ENCODE measurements at regions not wholly inside any gene's neighbourhood (a gene's known extent, or its start where the extent isn't known, plus 50 kb on each side); places are given as distances from the start of the nearest gene placed in this dataset.

GRCh38 chr7:9302436-9302835 is 869.0 kb downstream of the NXPH1 start:
- no peaks in the 10 kb centered on the region for H3K79me2 ChIP-seq (ENCODE audit: low read length)
- DNase-seq = no peak
- no peaks in the 10 kb centered on the region for H4K20me1 ChIP-seq (ENCODE audit: insufficient read depth, low read length)
- no peaks in the 10 kb centered on the region; the same call in 1 of the 2 replicates for H3K9me3 ChIP-seq (replicated peaks; ENCODE audit: insufficient read depth, low read length)
- H3K9ac ChIP-seq (ENCODE audit: low read length) = no peak overlapping the region
- H3K36me3 ChIP-seq (replicated peaks; ENCODE audit: insufficient read depth, low read length) = no peaks in the 10 kb centered on the region
- no peaks in the 10 kb centered on the region for H3K9me2 ChIP-seq (replicated peaks; ENCODE audit: insufficient read depth, low read length)
- H3K27ac ChIP-seq (ENCODE audit: low read length) = no peak overlapping the region
- no peak overlapping the region for H3K4me3 ChIP-seq (ENCODE audit: low read length)
- H2AFZ ChIP-seq (ENCODE audit: low read length) = no peak overlapping the region
- H3K4me1 ChIP-seq (ENCODE audit: low read length) = no peaks in the 10 kb centered on the region
- TF ChIP-seq EZH2 (optimal IDR thresholded peaks at IDR 0.05; ENCODE audit: low read depth, low read length) (no peak), CTCF (IDR thresholded peaks at IDR 0.05; ENCODE audit: low read length) (no peak), EZH2phosphoT487 (IDR thresholded peaks at IDR 0.05; ENCODE audit: low read length) (no peak)
- no peaks in the 10 kb centered on the region for H3F3A ChIP-seq (ENCODE audit: insufficient read depth, low read length)
- no peak overlapping the region for H3K4me2 ChIP-seq (ENCODE audit: low read depth, low read length)
- H3K27me3 ChIP-seq (replicated peaks; ENCODE audit: insufficient read depth, low read length) = no peaks in the 10 kb centered on the region

- Histone ChIP-seq H2AFZ (ENCODE audit: low read length) (no peak overlapping the region), H3K36me3 (replicated peaks; ENCODE audit: insufficient read depth, low read length) (no peaks in the 10 kb centered on the region), H3K4me1 (ENCODE audit: low read length) (no peaks in the 10 kb centered on the region), H3K4me3 (ENCODE audit: low read length) (no peak overlapping the region), H3K27me3 (replicated peaks; ENCODE audit: insufficient read depth, low read length) (no peaks in the 10 kb centered on the region), H3K79me2 (ENCODE audit: low read length) (no peaks in the 10 kb centered on the region), H3F3A (ENCODE audit: insufficient read depth, low read length) (no peaks in the 10 kb centered on the region), H3K4me2 (ENCODE audit: low read depth, low read length) (no peak overlapping the region), H3K9me3 (replicated peaks; ENCODE audit: insufficient read depth, low read length) (no peaks in the 10 kb centered on the region; the same call in 1 of the 2 replicates), H3K9ac (ENCODE audit: low read length) (no peak overlapping the region), H4K20me1 (ENCODE audit: insufficient read depth, low read length) (no peaks in the 10 kb centered on the region), H3K9me2 (replicated peaks; ENCODE audit: insufficient read depth, low read length) (no peaks in the 10 kb centered on the region), H3K27ac (ENCODE audit: low read length) (no peak overlapping the region)
- TF ChIP-seq EZH2 (optimal IDR thresholded peaks at IDR 0.05; ENCODE audit: low read depth, low read length) = no peak
- no peak for DNase-seq
These were observed 873.7 kb downstream of the NXPH1 start for GRCh38 chr7:9307131-9307530.

GRCh38 chr7:9324513-9324912 is 891.1 kb downstream of the NXPH1 start:
- no peak for DNase-seq
- no peak overlapping the region for H3K27ac ChIP-seq (ENCODE audit: low read length)
- H3K4me3 ChIP-seq (ENCODE audit: low read length) = no peak overlapping the region
- H4K20me1 ChIP-seq (ENCODE audit: insufficient read depth, low read length) = no peaks in the 10 kb centered on the region
- no peaks in the 10 kb centered on the region for H3K4me1 ChIP-seq (ENCODE audit: low read length)
- no peaks in the 10 kb centered on the region for H3K9me3 ChIP-seq (replicated peaks; ENCODE audit: insufficient read depth, low read length)
- no peaks in the 10 kb centered on the region for H3K79me2 ChIP-seq (ENCODE audit: low read length)
- H3K4me2 ChIP-seq (ENCODE audit: low read depth, low read length) = no peak overlapping the region
- H3K27me3 ChIP-seq (replicated peaks; ENCODE audit: insufficient read depth, low read length) = no peaks in the 10 kb centered on the region
- H3K9me2 ChIP-seq (replicated peaks; ENCODE audit: insufficient read depth, low read length) = no peaks in the 10 kb centered on the region
- no peak overlapping the region for H3K9ac ChIP-seq (ENCODE audit: low read length)
- no peak overlapping the region for H2AFZ ChIP-seq (ENCODE audit: low read length)
- TF ChIP-seq EZH2phosphoT487 (IDR thresholded peaks at IDR 0.05; ENCODE audit: low read length) = no peak
- no peaks in the 10 kb centered on the region for H3F3A ChIP-seq (ENCODE audit: insufficient read depth, low read length)
- H3K36me3 ChIP-seq (replicated peaks; ENCODE audit: insufficient read depth, low read length) = no peaks in the 10 kb centered on the region

DNA sequence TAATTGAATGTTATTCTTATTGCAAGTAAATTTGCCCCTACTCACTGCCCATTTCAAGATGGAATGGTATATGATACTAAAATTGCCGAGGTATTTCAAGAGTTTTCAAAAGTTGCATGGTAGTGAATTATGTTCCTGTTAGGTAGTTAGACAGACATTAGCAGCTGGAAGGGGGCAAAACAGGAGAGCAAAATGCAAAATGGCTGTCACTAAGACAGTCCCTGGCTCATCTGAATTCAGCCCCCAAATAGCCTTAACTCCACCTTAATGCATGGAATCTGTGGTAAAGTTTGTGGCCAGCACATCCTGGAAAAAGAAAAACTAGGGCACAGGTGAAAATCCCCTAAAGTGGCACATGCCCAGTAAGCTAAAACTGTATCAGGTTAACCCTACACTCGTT is 894.9 kb downstream of the NXPH1 start:
- H2AFZ ChIP-seq (ENCODE audit: low read length) = no peak overlapping the region
- H3K9ac ChIP-seq (ENCODE audit: low read length) = no peak overlapping the region
- H3K4me1 ChIP-seq (ENCODE audit: low read length) = no peaks in the 10 kb centered on the region
- no peak for DNase-seq
- no peak overlapping the region for H3K4me2 ChIP-seq (ENCODE audit: low read depth, low read length)
- no peaks in the 10 kb centered on the region for H4K20me1 ChIP-seq (ENCODE audit: insufficient read depth, low read length)
- H3K4me3 ChIP-seq (ENCODE audit: low read length) = no peak overlapping the region
- H3K9me2 ChIP-seq (replicated peaks; ENCODE audit: insufficient read depth, low read length) = no peaks in the 10 kb centered on the region
- H3K27ac ChIP-seq (ENCODE audit: low read length) = no peak overlapping the region
- H3K36me3 ChIP-seq (replicated peaks; ENCODE audit: insufficient read depth, low read length) = no peaks in the 10 kb centered on the region
- H3K79me2 ChIP-seq (ENCODE audit: low read length) = no peaks in the 10 kb centered on the region
- H3K9me3 ChIP-seq (replicated peaks; ENCODE audit: insufficient read depth, low read length) = no peaks in the 10 kb centered on the region
- no peak for TF ChIP-seq EZH2 (optimal IDR thresholded peaks at IDR 0.05; ENCODE audit: low read depth, low read length)
- TF ChIP-seq EZH2phosphoT487 (IDR thresholded peaks at IDR 0.05; ENCODE audit: low read length) = no peak
- no peak for TF ChIP-seq CTCF (IDR thresholded peaks at IDR 0.05; ENCODE audit: low read length)
- no peaks in the 10 kb centered on the region for H3F3A ChIP-seq (ENCODE audit: insufficient read depth, low read length)
- no peaks in the 10 kb centered on the region for H3K27me3 ChIP-seq (replicated peaks; ENCODE audit: insufficient read depth, low read length)

Data from MM.1S (cell line).